ENCODE measurements at regions not wholly inside any gene's neighbourhood (a gene's known extent, or its start where the extent isn't known, plus 50 kb on each side); places are given as distances from the start of the nearest gene placed in this dataset.

- TF ChIP-seq CTCF (optimal IDR thresholded peaks at IDR 0.05 in 1 of 3, IDR thresholded peaks at IDR 0.05 in 1 of 3, conservative IDR thresholded peaks at IDR 0.05 in 1 of 3; ENCODE audit: extremely low read depth in 1 of 3, insufficient read depth in 2 of 3, low read length in 3 of 3) (peak; percentile 40 to 73 (median 56)), EZH2 (IDR thresholded peaks at IDR 0.05; ENCODE audit: low read length) (no peak)
These were observed 214.6 kb upstream of the C9orf72 start for GRCh38 chr9:27787891-27788290.

Data from keratinocyte (primary cell).